SK-N-SH (cell line): ENCODE measurements at regions not wholly inside any gene's neighbourhood (a gene's known extent, or its start where the extent isn't known, plus 50 kb on each side); places are given as distances from the start of the nearest gene placed in this dataset.
"Not testable (repeated sequence)": the region's sequence is repeated elsewhere in the genome, so short reads cannot be mapped to it uniquely, and the experiment has no call there.

ENCODE experiments used
- CTCF ChIA-PET: fragments of 300-600, 350-600 bp; formaldehyde crosslinking; extraction: SDS; loops from one replicate; lab custom pipeline; 2021; lab: Yijun Ruan, JAX
- POLR2A ChIA-PET: fragments of 350-600 bp; sonication (Branson Sonifier 250); formaldehyde crosslinking; extraction: SDS; loops from one replicate; lab custom pipeline; 2020; ENCODE audit warnings: antibody characterized with exemption, inconsistent platforms; lab: Yijun Ruan, JAX
- DNase-seq: peaks from one replicate; pipeline ENCODE4 v3.0.0; 2012
- H2AFZ ChIP-seq: fragments of 200-600 bp; sonication (generic); 2 replicates; pipeline ENCODE4 v1.8.1; 2016; ENCODE audit warnings: antibody characterized with exemption, mild to moderate bottlenecking, low read depth
- H3F3A ChIP-seq: fragments of 200-600 bp; sonication (generic); replicated peaks from 2 replicates; pipeline ENCODE3; 2016; ENCODE audit warnings: antibody characterized with exemption, mild to moderate bottlenecking; ENCODE audit not compliant: insufficient read depth
- H3K27ac ChIP-seq, 2 experiments: fragments of 200-500 bp in 1 of 2; fragments of 200-600 bp in 1 of 2; sonication (Bioruptor generic) in 1 of 2; sonication (generic), shearing (Covaris generic) in 1 of 2; 2 replicates each; pipeline versions ENCODE4 v1.5.1 to v1.6.1; 2014 to 2016; ENCODE audit warnings: low read depth in 2 of 2, inconsistent platforms in 1 of 2, low read length in 1 of 2, mild to moderate bottlenecking in 1 of 2, mixed read lengths in 1 of 2
- H3K27me3 ChIP-seq: fragments of 200-600 bp; sonication (generic), shearing (Covaris generic); 2 replicates; pipeline ENCODE4 v1.6.1; 2016; ENCODE audit warnings: mixed run types; ENCODE audit not compliant: insufficient read depth
- H3K36me3 ChIP-seq, 2 experiments: fragments of 200-500 bp in 1 of 2; fragments of 200-600 bp in 1 of 2; sonication (Bioruptor generic) in 1 of 2; sonication (generic) in 1 of 2; replicated peaks in 1 of 2; 2 replicates each; pipeline versions ENCODE3 to v1.5.1; 2014 to 2016; ENCODE audit warnings: low read length in 1 of 2, mild to moderate bottlenecking in 1 of 2; ENCODE audit not compliant: insufficient read depth in 2 of 2, control insufficient read depth in 1 of 2
- H3K4me1 ChIP-seq, 2 experiments: fragments of 200-500 bp in 1 of 2; fragments of 200-600 bp in 1 of 2; sonication (Bioruptor generic) in 1 of 2; sonication (generic), shearing (Covaris generic) in 1 of 2; 2 replicates each; pipeline versions ENCODE4 v1.5.1 to v1.6.1; 2014 to 2016; ENCODE audit warnings: low read depth in 1 of 2, low read length in 1 of 2, mixed run types in 1 of 2; ENCODE audit not compliant: insufficient read depth in 2 of 2, control insufficient read depth in 1 of 2
- H3K4me2 ChIP-seq: fragments of 200-600 bp; sonication (generic), shearing (Covaris generic); 2 replicates; pipeline ENCODE4 v1.6.1; 2017; ENCODE audit warnings: mixed run types
- H3K4me3 ChIP-seq, 2 experiments: fragments of 200-500 bp in 1 of 2; fragments of 200-600 bp in 1 of 2; sonication (Bioruptor generic) in 1 of 2; sonication (generic), shearing (Covaris generic) in 1 of 2; 2 replicates each; pipeline versions ENCODE4 v1.5.1 to v1.8.1; 2014 to 2016; ENCODE audit warnings: low read depth in 2 of 2, inconsistent platforms in 1 of 2, low read length in 1 of 2, mild to moderate bottlenecking in 1 of 2, mixed read lengths in 1 of 2, moderate library complexity in 1 of 2
- H3K79me2 ChIP-seq: fragments of 200-600 bp; sonication (generic); 2 replicates; pipeline ENCODE4 v1.8.1; 2017; ENCODE audit warnings: mild to moderate bottlenecking; ENCODE audit not compliant: insufficient read depth
- H3K9ac ChIP-seq: fragments of 200-600 bp; sonication (generic); 2 replicates; pipeline ENCODE4 v1.6.1; 2017; ENCODE audit warnings: mixed run types
- H3K9me2 ChIP-seq: fragments of 200-600 bp; sonication (generic); 2 replicates; pipeline ENCODE4 v1.6.1; 2017; ENCODE audit warnings: mixed run types
- H3K9me3 ChIP-seq: fragments of 200-600 bp; sonication (generic); 2 replicates; pipeline ENCODE4 v1.6.1; 2017; ENCODE audit warnings: mixed run types, mild to moderate bottlenecking, moderate library complexity
- H4K20me1 ChIP-seq: fragments of 200-600 bp; sonication (generic); 2 replicates; pipeline ENCODE4 v1.6.1; 2017; ENCODE audit warnings: mild to moderate bottlenecking, mixed run types; ENCODE audit not compliant: insufficient read depth
- ELF1 ChIP-seq: IDR thresholded peaks from 2 replicates; pipeline ENCODE4 v1.4.0; 2012
- EP300 ChIP-seq, 2 experiments: IDR thresholded peaks; 2 replicates each; pipeline versions ENCODE4 v1.4.0 to v1.6.1; 2012; ENCODE audit warnings: borderline replicate concordance in 1 of 2, low read depth in 1 of 2, low read length in 1 of 2
- FOSL2 ChIP-seq: IDR thresholded peaks from 2 replicates; pipeline ENCODE4 v1.4.0; 2012; ENCODE audit warnings: low read depth, mild to moderate bottlenecking, moderate library complexity, borderline replicate concordance
- FOXM1 ChIP-seq: IDR thresholded peaks from 2 replicates; pipeline ENCODE4 v1.4.0; 2012; ENCODE audit warnings: low read depth, mild to moderate bottlenecking
- GATA2 ChIP-seq: sonication (generic); formaldehyde crosslinking; IDR thresholded peaks from 2 replicates; pipeline ENCODE4 v1.5.0; 2020; ENCODE audit warnings: mild to moderate bottlenecking, missing genetic modification reagents
- JUND ChIP-seq: IDR thresholded peaks from 2 replicates; pipeline ENCODE4 v1.4.0; 2012
- MAX ChIP-seq: IDR thresholded peaks from 2 replicates; pipeline ENCODE4 v1.4.0; 2012; ENCODE audit warnings: low read depth
- NRF1 ChIP-seq: IDR thresholded peaks from 2 replicates; pipeline ENCODE4 v1.6.1; 2012; ENCODE audit warnings: low read depth, mild to moderate bottlenecking, low read length
- RFX5 ChIP-seq: IDR thresholded peaks from 2 replicates; pipeline ENCODE4 v1.6.1; 2012; ENCODE audit warnings: mild to moderate bottlenecking, improper control_type of control experiment, low read length
- RXRA ChIP-seq: IDR thresholded peaks from 2 replicates; pipeline ENCODE4 v1.4.0; 2012; ENCODE audit warnings: low read depth, mild to moderate bottlenecking, borderline replicate concordance
- SMC3 ChIP-seq: IDR thresholded peaks from 2 replicates; pipeline ENCODE4 v1.6.1; 2012; ENCODE audit warnings: low read depth, low read length, improper control_type of control experiment
- TAF1 ChIP-seq: IDR thresholded peaks from 2 replicates; pipeline ENCODE4 v1.6.1; 2012; ENCODE audit warnings: low read depth, mild to moderate bottlenecking, low read length, moderate library complexity, borderline replicate concordance
- USF2 ChIP-seq: fragments of 150-350 bp; IDR thresholded peaks from 2 replicates; pipeline ENCODE4 v1.6.1; 2017; ENCODE audit warnings: antibody characterized with exemption, low read length, low read depth, borderline replicate concordance
- WGBS: methylation state at CpG from one replicate; pipeline ENCODE4 v1.1.6; 2017; ENCODE audit warnings: low lambda C conversion rate; 5-methylcytosine and 5-hydroxymethylcytosine counted together
- TF ChIP-seq, protein P1 (sequence below): IDR thresholded peaks from 2 replicates; pipeline ENCODE4 v1.4.0; 2012; ENCODE audit warnings: low read depth, borderline replicate concordance
- TF ChIP-seq, protein P2 (sequence below): IDR thresholded peaks from 2 replicates; pipeline ENCODE4 v1.6.1; 2012; ENCODE audit warnings: mild to moderate bottlenecking, low read depth, low read length, moderate library complexity

- TF ChIP-seq, protein P1, sequence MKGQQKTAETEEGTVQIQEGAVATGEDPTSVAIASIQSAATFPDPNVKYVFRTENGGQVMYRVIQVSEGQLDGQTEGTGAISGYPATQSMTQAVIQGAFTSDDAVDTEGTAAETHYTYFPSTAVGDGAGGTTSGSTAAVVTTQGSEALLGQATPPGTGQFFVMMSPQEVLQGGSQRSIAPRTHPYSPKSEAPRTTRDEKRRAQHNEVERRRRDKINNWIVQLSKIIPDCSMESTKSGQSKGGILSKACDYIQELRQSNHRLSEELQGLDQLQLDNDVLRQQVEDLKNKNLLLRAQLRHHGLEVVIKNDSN, result no peak
- no peak for TF ChIP-seq ELF1
- no peak for TF ChIP-seq GATA2
- no peak for TF ChIP-seq JUND
- TF ChIP-seq TAF1, result no peak
- TF ChIP-seq FOSL2, result no peak
- no peak for TF ChIP-seq EP300 (IDR thresholded peaks at IDR 0.05; ENCODE audit: borderline replicate concordance in 1 of 2, low read depth in 1 of 2, low read length in 1 of 2)
Observed at GRCh38 chr10:32179836-32180235, 123.6 kb upstream of the KIF5B start (continued).

DNA sequence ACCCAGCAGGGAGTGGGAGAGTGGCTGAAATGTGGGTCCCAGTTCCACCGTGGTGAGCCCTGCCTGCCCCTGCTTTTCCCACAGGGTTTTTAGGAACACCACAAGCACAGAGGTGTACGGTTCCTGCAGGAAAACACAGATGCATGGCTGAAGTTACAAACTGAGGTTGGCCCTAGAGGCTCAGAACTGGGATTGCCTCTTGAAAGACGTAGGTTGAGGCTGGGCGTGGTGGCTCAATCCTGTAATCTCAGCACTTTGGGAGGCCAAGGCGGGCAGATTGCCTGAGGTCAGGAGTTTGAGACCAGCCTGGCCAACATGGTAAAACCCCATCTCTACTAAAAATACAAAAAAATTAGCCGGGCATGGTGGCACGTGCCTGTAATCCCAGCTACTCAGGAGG is 121.4 kb upstream of the KIF5B start:
- 80% methylated on average over 5 of the region's 7 CpGs for WGBS
- H3K27ac ChIP-seq, POLR2A ChIA-PET, H2AFZ ChIP-seq, H3K9me3 ChIP-seq, H3F3A ChIP-seq, H3K36me3 ChIP-seq, H4K20me1 ChIP-seq, DNase-seq, H3K4me3 ChIP-seq, H3K4me1 ChIP-seq, H3K79me2 ChIP-seq, H3K4me2 ChIP-seq, H3K9ac ChIP-seq, H3K27me3 ChIP-seq, H3K9me2 ChIP-seq: not testable (repeated sequence)
- CTCF ChIA-PET, result interaction anchor here (3.1 kb wide), 1 partner anchor 10 kb away, joined by 7 read pairs; no protein-coding TSS in a partner anchor

DNA sequence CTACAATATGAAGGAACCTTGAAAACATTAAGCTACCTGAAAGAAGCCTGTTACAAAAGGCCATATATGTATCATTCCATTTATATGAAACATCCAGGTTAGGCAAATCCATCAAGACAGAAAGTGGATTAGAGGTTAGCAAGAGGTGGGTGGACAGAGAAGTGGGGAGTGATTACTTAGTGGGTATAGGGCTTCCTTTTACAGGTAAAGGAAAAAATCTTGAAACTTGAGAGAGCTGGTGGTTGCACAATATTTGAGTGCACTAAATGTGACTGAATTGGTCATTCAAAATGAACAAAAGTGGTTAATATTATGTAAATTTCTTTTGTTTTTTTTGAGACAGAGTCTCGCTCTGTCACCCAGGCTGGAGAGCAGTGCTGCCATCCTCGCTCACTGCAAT is 119.4 kb upstream of the KIF5B start:
- Histone ChIP-seq H3K36me3 (no peaks in the 10 kb centered on the region), H3K9me2 (no peaks in the 10 kb centered on the region), H2AFZ (no peak overlapping the region), H3F3A (no peaks in the 10 kb centered on the region), H3K4me3 (no peak overlapping the region), H3K4me1 (no peaks in the 10 kb centered on the region), H3K9me3 (no peaks in the 10 kb centered on the region), H3K27ac (no peak overlapping the region), H4K20me1 (no peaks in the 10 kb centered on the region), H3K4me2 (no peak overlapping the region), H3K27me3 (no peaks in the 10 kb centered on the region; the same call in 1 of the 2 replicates), H3K79me2 (no peaks in the 10 kb centered on the region), H3K9ac (no peak overlapping the region)
- DNase-seq, result no peak
- 97% methylated on average over 2 of the region's 2 CpGs for WGBS
- TF ChIP-seq MAX, result no peak
- POLR2A ChIA-PET, result no interaction called here
- CTCF ChIA-PET, result interaction anchor here (1.2 to 2.4 kb wide), 3 partner anchors 9 to 192 kb away, joined by 4 to 11 read pairs (median 4); no protein-coding TSS in a partner anchor

DNA sequence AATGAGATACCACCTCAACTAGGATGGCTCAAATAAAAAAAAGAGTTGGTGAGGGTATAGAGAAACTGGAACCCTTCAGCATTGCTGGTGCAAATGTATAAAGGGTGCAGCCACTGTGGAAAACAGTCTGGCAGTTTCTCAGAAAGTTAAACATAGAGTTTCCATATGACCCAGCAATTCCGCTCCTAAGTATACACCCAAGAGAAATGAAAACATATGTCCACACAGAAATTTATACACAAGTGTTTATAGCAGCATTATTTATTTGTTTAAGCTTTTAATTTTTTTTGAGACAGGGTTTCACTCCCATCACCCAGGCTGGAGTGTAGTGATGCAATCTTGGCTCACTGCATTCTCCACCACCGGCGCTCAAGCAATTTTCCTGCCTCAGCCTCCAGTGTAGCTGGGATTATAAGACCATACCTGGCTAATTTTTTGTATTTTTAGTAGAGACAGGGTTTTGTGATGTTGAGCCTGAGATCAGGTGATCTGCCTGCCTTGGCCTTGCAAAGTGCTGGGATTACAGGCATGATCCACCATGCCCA is 118.2 kb upstream of the KIF5B start:
- DNase-seq, result no peak
- Histone ChIP-seq H3K9me3 (no peaks in the 10 kb centered on the region), H3K27ac (no peak overlapping the region), H3K36me3 (no peaks in the 10 kb centered on the region), H3K9me2 (no peaks in the 10 kb centered on the region), H3K4me2 (no peak overlapping the region), H3K27me3 (no peaks in the 10 kb centered on the region; the same call in 1 of the 2 replicates), H3K4me3 (no peak overlapping the region), H3K79me2 (no peaks in the 10 kb centered on the region), H4K20me1 (no peaks in the 10 kb centered on the region), H3F3A (no peaks in the 10 kb centered on the region), H2AFZ (no peak overlapping the region), H3K4me1 (no peaks in the 10 kb centered on the region), H3K9ac (no peak overlapping the region)
- POLR2A ChIA-PET, result interaction anchor here (0.6 kb wide), 1 partner anchor 32 kb away, joined by 3 read pairs; no protein-coding TSS in a partner anchor
- CTCF ChIA-PET, result no interaction called here
- WGBS, result 68% methylated on average over 3 of the region's 3 CpGs
- TF ChIP-seq SMC3, result no peak
- TF ChIP-seq RFX5, result no peak
- no peak for TF ChIP-seq NRF1
- TF ChIP-seq ELF1, result no peak
- TF ChIP-seq RXRA, result no peak
- TF ChIP-seq, protein P2, sequence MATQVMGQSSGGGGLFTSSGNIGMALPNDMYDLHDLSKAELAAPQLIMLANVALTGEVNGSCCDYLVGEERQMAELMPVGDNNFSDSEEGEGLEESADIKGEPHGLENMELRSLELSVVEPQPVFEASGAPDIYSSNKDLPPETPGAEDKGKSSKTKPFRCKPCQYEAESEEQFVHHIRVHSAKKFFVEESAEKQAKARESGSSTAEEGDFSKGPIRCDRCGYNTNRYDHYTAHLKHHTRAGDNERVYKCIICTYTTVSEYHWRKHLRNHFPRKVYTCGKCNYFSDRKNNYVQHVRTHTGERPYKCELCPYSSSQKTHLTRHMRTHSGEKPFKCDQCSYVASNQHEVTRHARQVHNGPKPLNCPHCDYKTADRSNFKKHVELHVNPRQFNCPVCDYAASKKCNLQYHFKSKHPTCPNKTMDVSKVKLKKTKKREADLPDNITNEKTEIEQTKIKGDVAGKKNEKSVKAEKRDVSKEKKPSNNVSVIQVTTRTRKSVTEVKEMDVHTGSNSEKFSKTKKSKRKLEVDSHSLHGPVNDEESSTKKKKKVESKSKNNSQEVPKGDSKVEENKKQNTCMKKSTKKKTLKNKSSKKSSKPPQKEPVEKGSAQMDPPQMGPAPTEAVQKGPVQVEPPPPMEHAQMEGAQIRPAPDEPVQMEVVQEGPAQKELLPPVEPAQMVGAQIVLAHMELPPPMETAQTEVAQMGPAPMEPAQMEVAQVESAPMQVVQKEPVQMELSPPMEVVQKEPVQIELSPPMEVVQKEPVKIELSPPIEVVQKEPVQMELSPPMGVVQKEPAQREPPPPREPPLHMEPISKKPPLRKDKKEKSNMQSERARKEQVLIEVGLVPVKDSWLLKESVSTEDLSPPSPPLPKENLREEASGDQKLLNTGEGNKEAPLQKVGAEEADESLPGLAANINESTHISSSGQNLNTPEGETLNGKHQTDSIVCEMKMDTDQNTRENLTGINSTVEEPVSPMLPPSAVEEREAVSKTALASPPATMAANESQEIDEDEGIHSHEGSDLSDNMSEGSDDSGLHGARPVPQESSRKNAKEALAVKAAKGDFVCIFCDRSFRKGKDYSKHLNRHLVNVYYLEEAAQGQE, result no peak
- no peak for TF ChIP-seq USF2
- TF ChIP-seq FOXM1, result no peak
